ENCODE measurements at regions not wholly inside any gene's neighbourhood (a gene's known extent, or its start where the extent isn't known, plus 50 kb on each side); places are given as distances from the start of the nearest gene placed in this dataset.

GRCh38 chr5:152456815-152457443 is 51.9 kb upstream of the NMUR2 start:
- no peak for TF ChIP-seq CTCF (IDR thresholded peaks at IDR 0.05; ENCODE audit: extremely low read depth, missing control alignments)
- no peak for DNase-seq (ENCODE audit: low spot score)

- DNase-seq (ENCODE audit: low spot score): no peak
- TF ChIP-seq CTCF (IDR thresholded peaks at IDR 0.05; ENCODE audit: extremely low read depth, missing control alignments): no peak
These were observed 57.1 kb upstream of the NMUR2 start for GRCh38 chr5:152462021-152462721.

- DNase-seq (ENCODE audit: low spot score): no peak
- no peak for TF ChIP-seq CTCF (IDR thresholded peaks at IDR 0.05; ENCODE audit: extremely low read depth, missing control alignments)
These were observed 59.0 kb upstream of the NMUR2 start for GRCh38 chr5:152464048-152464447.

- DNase-seq (ENCODE audit: low spot score): no peak
- TF ChIP-seq CTCF (IDR thresholded peaks at IDR 0.05; ENCODE audit: extremely low read depth, missing control alignments): no peak
These were observed 60.1 kb upstream of the NMUR2 start for GRCh38 chr5:152465140-152465539.

GRCh38 chr5:152466085-152466745 is 61.1 kb upstream of the NMUR2 start:
- DNase-seq (ENCODE audit: low spot score): no peak
- TF ChIP-seq CTCF (IDR thresholded peaks at IDR 0.05; ENCODE audit: extremely low read depth, missing control alignments): no peak

- TF ChIP-seq CTCF (IDR thresholded peaks at IDR 0.05; ENCODE audit: extremely low read depth, missing control alignments): no peak
- DNase-seq (ENCODE audit: low spot score): no peak
These were observed 65.1 kb upstream of the NMUR2 start for GRCh38 chr5:152470167-152470566.

GRCh38 chr5:152472083-152472482 is 67.0 kb upstream of the NMUR2 start:
- DNase-seq (ENCODE audit: low spot score): no peak
- TF ChIP-seq CTCF (IDR thresholded peaks at IDR 0.05; ENCODE audit: extremely low read depth, missing control alignments): no peak

All from GM20000 (cell line).